ENCODE measurements at regions not wholly inside any gene's neighbourhood (a gene's known extent, or its start where the extent isn't known, plus 50 kb on each side); places are given as distances from the start of the nearest gene placed in this dataset.

GRCh38 chr18:73782405-73782804, 365.2 kb downstream of the FBXO15 start:
- Histone ChIP-seq H3K27me3 (ENCODE audit: low read depth, low read length) (no peaks in the 10 kb centered on the region), H3K27ac (ENCODE audit: low read length) (no peak overlapping the region), H3K4me3 (ENCODE audit: low read depth in 1 of 2, low read length in 2 of 2) (no peak overlapping the region), H3K9me3 (ENCODE audit: control insufficient read depth in 1 of 2, low read length in 2 of 2) (no peaks in the 10 kb centered on the region), H3K36me3 (ENCODE audit: control insufficient read depth in 1 of 2, insufficient read depth in 2 of 2, low read length in 2 of 2) (no peaks in the 10 kb centered on the region), H3K4me1 (ENCODE audit: control insufficient read depth in 1 of 2, insufficient read depth in 2 of 2, low read length in 2 of 2) (no peaks in the 10 kb centered on the region)

- Histone ChIP-seq H3K36me3 (ENCODE audit: control insufficient read depth in 1 of 2, insufficient read depth in 2 of 2, low read length in 2 of 2) (no peaks in the 10 kb centered on the region), H3K4me1 (ENCODE audit: control insufficient read depth in 1 of 2, insufficient read depth in 2 of 2, low read length in 2 of 2) (no peaks in the 10 kb centered on the region), H3K27ac (ENCODE audit: low read length) (no peak overlapping the region), H3K4me3 (ENCODE audit: low read depth in 1 of 2, low read length in 2 of 2) (no peak overlapping the region), H3K9me3 (ENCODE audit: control insufficient read depth in 1 of 2, low read length in 2 of 2) (no peaks in the 10 kb centered on the region), H3K27me3 (ENCODE audit: low read depth, low read length) (no peaks in the 10 kb centered on the region)
Observed at GRCh38 chr18:73780218-73780617, 367.4 kb downstream of the FBXO15 start.

- H3K27ac ChIP-seq (ENCODE audit: low read length), result no peak overlapping the region
- no peaks in the 10 kb centered on the region for H3K36me3 ChIP-seq (ENCODE audit: control insufficient read depth in 1 of 2, insufficient read depth in 2 of 2, low read length in 2 of 2)
Observed at GRCh38 chr18:73778032-73778359, 369.6 kb downstream of the FBXO15 start.

GRCh38 chr18:73777356-73778031, 370.1 kb downstream of the FBXO15 start:
- Histone ChIP-seq H3K27ac (ENCODE audit: low read length) (no peak overlapping the region), H3K4me1 (ENCODE audit: control insufficient read depth in 1 of 2, insufficient read depth in 2 of 2, low read length in 2 of 2) (no peaks in the 10 kb centered on the region), H3K36me3 (ENCODE audit: control insufficient read depth in 1 of 2, insufficient read depth in 2 of 2, low read length in 2 of 2) (no peaks in the 10 kb centered on the region), H3K4me3 (ENCODE audit: low read depth in 1 of 2, low read length in 2 of 2) (no peak overlapping the region), H3K27me3 (ENCODE audit: low read depth, low read length) (no peaks in the 10 kb centered on the region), H3K9me3 (ENCODE audit: control insufficient read depth in 1 of 2, low read length in 2 of 2) (no peaks in the 10 kb centered on the region)

More at GRCh38 chr18:73778032-73778359, 369.6 kb downstream of the FBXO15 start:
- Histone ChIP-seq H3K4me1 (ENCODE audit: control insufficient read depth in 1 of 2, insufficient read depth in 2 of 2, low read length in 2 of 2) (no peaks in the 10 kb centered on the region), H3K4me3 (ENCODE audit: low read depth in 1 of 2, low read length in 2 of 2) (no peak overlapping the region), H3K27me3 (ENCODE audit: low read depth, low read length) (no peaks in the 10 kb centered on the region), H3K9me3 (ENCODE audit: control insufficient read depth in 1 of 2, low read length in 2 of 2) (no peaks in the 10 kb centered on the region)

- H3K27ac ChIP-seq (ENCODE audit: low read length), result no peak overlapping the region
- H3K36me3 ChIP-seq (ENCODE audit: control insufficient read depth in 1 of 2, insufficient read depth in 2 of 2, low read length in 2 of 2), result no peaks in the 10 kb centered on the region
- no peaks in the 10 kb centered on the region for H3K9me3 ChIP-seq (ENCODE audit: control insufficient read depth in 1 of 2, low read length in 2 of 2)
- H3K27me3 ChIP-seq (ENCODE audit: low read depth, low read length), result no peaks in the 10 kb centered on the region
- H3K4me3 ChIP-seq (ENCODE audit: low read depth in 1 of 2, low read length in 2 of 2), result no peak overlapping the region
- no peaks in the 10 kb centered on the region for H3K4me1 ChIP-seq (ENCODE audit: control insufficient read depth in 1 of 2, insufficient read depth in 2 of 2, low read length in 2 of 2)
Observed at GRCh38 chr18:73774811-73775509, 372.7 kb downstream of the FBXO15 start.

- no peaks in the 10 kb centered on the region for H3K4me1 ChIP-seq (ENCODE audit: control insufficient read depth in 1 of 2, insufficient read depth in 2 of 2, low read length in 2 of 2)
- no peaks in the 10 kb centered on the region for H3K36me3 ChIP-seq (ENCODE audit: control insufficient read depth in 1 of 2, insufficient read depth in 2 of 2, low read length in 2 of 2)
- H3K27me3 ChIP-seq (ENCODE audit: low read depth, low read length), result no peaks in the 10 kb centered on the region
- H3K27ac ChIP-seq (ENCODE audit: low read length), result no peak overlapping the region
- H3K4me3 ChIP-seq (ENCODE audit: low read depth in 1 of 2, low read length in 2 of 2), result no peak overlapping the region
- no peaks in the 10 kb centered on the region for H3K9me3 ChIP-seq (ENCODE audit: control insufficient read depth in 1 of 2, low read length in 2 of 2)
Observed at GRCh38 chr18:73768043-73768442, 379.6 kb downstream of the FBXO15 start.

GRCh38 chr18:73766910-73767515, 380.6 kb downstream of the FBXO15 start:
- no peaks in the 10 kb centered on the region for H3K36me3 ChIP-seq (ENCODE audit: control insufficient read depth in 1 of 2, insufficient read depth in 2 of 2, low read length in 2 of 2)

GRCh38 chr18:73758446-73758845, 389.2 kb downstream of the FBXO15 start:
- H3K27me3 ChIP-seq (ENCODE audit: low read depth, low read length), result no peaks in the 10 kb centered on the region
- no peaks in the 10 kb centered on the region for H3K9me3 ChIP-seq (ENCODE audit: control insufficient read depth in 1 of 2, low read length in 2 of 2)
- no peaks in the 10 kb centered on the region for H3K36me3 ChIP-seq (ENCODE audit: control insufficient read depth in 1 of 2, insufficient read depth in 2 of 2, low read length in 2 of 2)
- no peak overlapping the region for H3K4me3 ChIP-seq (ENCODE audit: low read depth in 1 of 2, low read length in 2 of 2)
- H3K4me1 ChIP-seq (ENCODE audit: control insufficient read depth in 1 of 2, insufficient read depth in 2 of 2, low read length in 2 of 2), result no peaks in the 10 kb centered on the region
- no peak overlapping the region for H3K27ac ChIP-seq (ENCODE audit: low read length)

More at GRCh38 chr18:73766910-73767515, 380.6 kb downstream of the FBXO15 start:
- Histone ChIP-seq H3K4me1 (ENCODE audit: control insufficient read depth in 1 of 2, insufficient read depth in 2 of 2, low read length in 2 of 2) (no peaks in the 10 kb centered on the region), H3K4me3 (ENCODE audit: low read depth in 1 of 2, low read length in 2 of 2) (no peak overlapping the region), H3K27me3 (ENCODE audit: low read depth, low read length) (no peaks in the 10 kb centered on the region), H3K9me3 (ENCODE audit: control insufficient read depth in 1 of 2, low read length in 2 of 2) (no peaks in the 10 kb centered on the region), H3K27ac (ENCODE audit: low read length) (no peak overlapping the region)

GRCh38 chr18:73756256-73757091, 391.2 kb downstream of the FBXO15 start:
- no peak overlapping the region for H3K4me3 ChIP-seq (ENCODE audit: low read depth in 1 of 2, low read length in 2 of 2)

GRCh38 chr18:73752965-73753364, 394.7 kb downstream of the FBXO15 start:
- Histone ChIP-seq H3K9me3 (ENCODE audit: control insufficient read depth in 1 of 2, low read length in 2 of 2) (no peaks in the 10 kb centered on the region), H3K27me3 (ENCODE audit: low read depth, low read length) (no peaks in the 10 kb centered on the region), H3K4me1 (ENCODE audit: control insufficient read depth in 1 of 2, insufficient read depth in 2 of 2, low read length in 2 of 2) (no peaks in the 10 kb centered on the region), H3K36me3 (ENCODE audit: control insufficient read depth in 1 of 2, insufficient read depth in 2 of 2, low read length in 2 of 2) (no peaks in the 10 kb centered on the region), H3K27ac (ENCODE audit: low read length) (no peak overlapping the region), H3K4me3 (ENCODE audit: low read depth in 1 of 2, low read length in 2 of 2) (no peak overlapping the region)

More at GRCh38 chr18:73756256-73757091, 391.2 kb downstream of the FBXO15 start:
- Histone ChIP-seq H3K27me3 (ENCODE audit: low read depth, low read length) (no peaks in the 10 kb centered on the region), H3K4me1 (ENCODE audit: control insufficient read depth in 1 of 2, insufficient read depth in 2 of 2, low read length in 2 of 2) (no peaks in the 10 kb centered on the region), H3K36me3 (ENCODE audit: control insufficient read depth in 1 of 2, insufficient read depth in 2 of 2, low read length in 2 of 2) (no peaks in the 10 kb centered on the region), H3K9me3 (ENCODE audit: control insufficient read depth in 1 of 2, low read length in 2 of 2) (no peaks in the 10 kb centered on the region), H3K27ac (ENCODE audit: low read length) (no peak overlapping the region)

GRCh38 chr18:73752546-73752945, 395.1 kb downstream of the FBXO15 start:
- Histone ChIP-seq H3K4me3 (ENCODE audit: low read depth in 1 of 2, low read length in 2 of 2) (no peak overlapping the region), H3K27ac (ENCODE audit: low read length) (no peak overlapping the region), H3K27me3 (ENCODE audit: low read depth, low read length) (no peaks in the 10 kb centered on the region), H3K9me3 (ENCODE audit: control insufficient read depth in 1 of 2, low read length in 2 of 2) (no peaks in the 10 kb centered on the region), H3K4me1 (ENCODE audit: control insufficient read depth in 1 of 2, insufficient read depth in 2 of 2, low read length in 2 of 2) (no peaks in the 10 kb centered on the region), H3K36me3 (ENCODE audit: control insufficient read depth in 1 of 2, insufficient read depth in 2 of 2, low read length in 2 of 2) (no peaks in the 10 kb centered on the region)
